ENCODE measurements at regions not wholly inside any gene's neighbourhood (a gene's known extent, or its start where the extent isn't known, plus 50 kb on each side); places are given as distances from the start of the nearest gene placed in this dataset.

DNA sequence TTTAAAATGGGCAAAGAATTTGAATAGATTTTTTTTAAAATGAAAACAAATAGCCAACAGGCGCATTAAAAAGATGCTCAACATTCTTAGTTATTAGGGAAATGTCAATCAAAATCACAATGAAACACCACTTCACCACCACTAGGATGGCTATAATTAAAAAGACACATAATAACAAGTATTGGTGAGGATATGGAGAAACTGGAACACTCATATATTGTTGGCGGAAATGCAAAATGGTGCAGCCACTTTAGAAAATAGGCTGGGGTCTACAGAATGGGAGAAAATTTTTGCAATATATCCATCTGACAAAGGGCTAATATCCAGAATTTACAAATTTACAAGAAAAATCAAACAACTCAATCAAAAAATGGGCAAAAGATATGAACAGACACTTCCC lies 107.8 kb upstream of the FOXD3 start:
- intact Hi-C loops (cut with micrococcal nuclease): no loop called here
- no peaks in the 10 kb centered on the region for H3K4me1 Mint-ChIP-seq

DNA sequence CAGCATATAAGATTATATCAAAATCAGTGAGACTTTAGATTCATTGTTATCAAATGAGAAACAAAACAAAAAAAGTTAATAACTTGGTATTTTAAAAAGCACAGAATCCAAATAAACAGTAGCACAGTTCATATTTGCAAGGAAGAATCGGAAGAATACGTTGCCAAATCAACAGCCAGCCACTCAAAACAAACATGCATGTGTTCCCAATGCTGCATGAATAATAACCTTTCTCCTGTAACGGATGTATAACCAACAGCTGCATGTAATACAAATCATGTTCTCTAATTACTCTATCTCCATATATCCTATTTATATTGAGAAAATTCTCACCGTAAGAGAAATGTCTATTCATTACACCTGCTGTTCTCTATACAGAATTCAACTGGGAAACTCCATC lies 98.9 kb upstream of the FOXD3 start:
- no peak overlapping the region for H3K27ac Mint-ChIP-seq
- H3K9me3 Mint-ChIP-seq: no peaks in the 10 kb centered on the region
- DNase-seq (no peak), ATAC-seq (ENCODE audit: low read depth) (no peak)
- TF ChIP-seq, protein P1, sequence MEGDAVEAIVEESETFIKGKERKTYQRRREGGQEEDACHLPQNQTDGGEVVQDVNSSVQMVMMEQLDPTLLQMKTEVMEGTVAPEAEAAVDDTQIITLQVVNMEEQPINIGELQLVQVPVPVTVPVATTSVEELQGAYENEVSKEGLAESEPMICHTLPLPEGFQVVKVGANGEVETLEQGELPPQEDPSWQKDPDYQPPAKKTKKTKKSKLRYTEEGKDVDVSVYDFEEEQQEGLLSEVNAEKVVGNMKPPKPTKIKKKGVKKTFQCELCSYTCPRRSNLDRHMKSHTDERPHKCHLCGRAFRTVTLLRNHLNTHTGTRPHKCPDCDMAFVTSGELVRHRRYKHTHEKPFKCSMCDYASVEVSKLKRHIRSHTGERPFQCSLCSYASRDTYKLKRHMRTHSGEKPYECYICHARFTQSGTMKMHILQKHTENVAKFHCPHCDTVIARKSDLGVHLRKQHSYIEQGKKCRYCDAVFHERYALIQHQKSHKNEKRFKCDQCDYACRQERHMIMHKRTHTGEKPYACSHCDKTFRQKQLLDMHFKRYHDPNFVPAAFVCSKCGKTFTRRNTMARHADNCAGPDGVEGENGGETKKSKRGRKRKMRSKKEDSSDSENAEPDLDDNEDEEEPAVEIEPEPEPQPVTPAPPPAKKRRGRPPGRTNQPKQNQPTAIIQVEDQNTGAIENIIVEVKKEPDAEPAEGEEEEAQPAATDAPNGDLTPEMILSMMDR (IDR thresholded peaks at IDR 0.05): no peak
- CTCF ChIA-PET: no interaction called here
- no peak overlapping the region for H3K4me3 Mint-ChIP-seq
- no peaks in the 10 kb centered on the region for H3K36me3 Mint-ChIP-seq (ENCODE audit: low read depth)
- POLR2A ChIA-PET: no interaction called here
- peaks cover 7% of the 10 kb centered on the region for H3K27me3 Mint-ChIP-seq
- intact Hi-C loops (cut with micrococcal nuclease): no loop called here
- H3K4me1 Mint-ChIP-seq: no peaks in the 10 kb centered on the region

More for the DNA sequence above, 107.8 kb upstream of the FOXD3 start:
- Mint-ChIP-seq H3K27ac (no peak overlapping the region), H3K9me3 (peaks cover 7% of the 10 kb centered on the region), H3K4me3 (no peak overlapping the region), H3K36me3 (ENCODE audit: low read depth) (no peaks in the 10 kb centered on the region), H3K27me3 (no peaks in the 10 kb centered on the region)
- ATAC-seq (ENCODE audit: low read depth) (no peak), DNase-seq (no peak)
- ChIA-PET CTCF (no interaction called here), POLR2A (no interaction called here)
- TF ChIP-seq, protein P1 (IDR thresholded peaks at IDR 0.05): no peak

DNA sequence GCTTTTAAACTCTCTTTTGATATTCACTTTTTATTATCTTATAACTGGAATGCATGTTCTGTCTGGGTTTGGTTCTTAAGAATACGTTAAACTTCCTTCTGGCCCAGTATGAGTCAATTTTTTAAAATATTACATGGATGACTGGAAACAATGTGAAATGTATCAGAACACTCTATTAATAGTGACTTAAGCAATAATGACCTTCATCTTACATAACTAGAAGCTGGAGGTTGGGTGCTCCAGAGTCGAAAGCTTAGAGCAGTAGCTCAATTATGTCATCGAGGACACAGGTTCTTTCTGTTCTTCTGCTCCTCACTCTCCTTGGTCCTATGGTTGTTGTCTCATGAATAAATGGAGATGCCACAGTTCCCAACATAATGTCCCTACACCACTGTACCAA lies 91.6 kb upstream of the FOXD3 start:
- no peaks in the 10 kb centered on the region for H3K36me3 Mint-ChIP-seq (ENCODE audit: low read depth)
- H3K9me3 Mint-ChIP-seq: peaks cover 4% of the 10 kb centered on the region
- CTCF ChIA-PET: no interaction called here
- TF ChIP-seq, protein P1 (IDR thresholded peaks at IDR 0.05): no peak
- no peak overlapping the region for H3K27ac Mint-ChIP-seq
- ATAC-seq (ENCODE audit: low read depth): no peak
- no peaks in the 10 kb centered on the region for H3K27me3 Mint-ChIP-seq
- intact Hi-C loops (cut with micrococcal nuclease): no loop called here
- no peak for DNase-seq
- H3K4me3 Mint-ChIP-seq: no peak overlapping the region
- no peaks in the 10 kb centered on the region for H3K4me1 Mint-ChIP-seq
- POLR2A ChIA-PET: no interaction called here

DNA sequence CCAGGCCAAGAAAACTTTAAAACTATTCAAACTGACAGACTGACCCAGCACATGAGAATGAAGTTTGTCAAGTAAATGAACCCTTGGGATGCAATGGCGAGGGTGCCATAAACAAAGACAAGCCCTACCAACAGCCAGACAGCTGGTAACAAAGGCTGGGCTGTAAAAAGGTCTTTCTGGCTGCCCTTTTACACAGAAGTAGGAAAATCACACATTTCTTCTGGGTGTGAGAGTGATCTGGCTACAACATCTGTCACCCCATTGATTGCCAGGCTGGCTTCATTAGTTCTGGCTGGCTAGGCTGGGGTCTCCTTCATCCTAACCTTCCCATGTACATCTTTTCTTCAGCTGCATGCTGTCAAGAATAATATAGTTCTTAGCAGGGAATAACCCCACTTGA lies 83.6 kb upstream of the FOXD3 start:
- ATAC-seq (ENCODE audit: low read depth): no peak
- POLR2A ChIA-PET: no interaction called here
- intact Hi-C loops (cut with micrococcal nuclease): no loop called here

DNA sequence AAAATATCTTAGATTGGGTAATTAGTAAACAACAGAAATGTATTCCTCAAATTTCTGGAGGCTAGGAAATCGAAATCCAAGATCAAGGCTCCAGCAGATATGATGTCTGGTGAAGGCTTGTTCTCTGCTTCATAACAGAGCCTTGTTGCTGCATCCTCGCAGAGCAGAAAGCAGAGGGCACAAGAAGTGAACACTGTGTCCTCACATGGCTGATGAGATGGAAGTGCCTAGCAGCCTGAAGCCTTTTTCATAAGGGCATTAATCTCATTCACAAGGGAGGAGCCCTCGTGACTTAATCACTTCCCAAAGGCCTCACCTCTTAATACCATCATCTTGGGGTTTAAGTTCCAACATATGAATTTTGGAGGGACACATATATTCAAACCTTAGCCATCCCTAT lies 77.2 kb upstream of the FOXD3 start:
- H3K4me1 Mint-ChIP-seq: no peaks in the 10 kb centered on the region
- TF ChIP-seq, protein P1 (IDR thresholded peaks at IDR 0.05): no peak
- CTCF ChIA-PET: no interaction called here
- H3K36me3 Mint-ChIP-seq (ENCODE audit: low read depth): no peaks in the 10 kb centered on the region
- POLR2A ChIA-PET: no interaction called here
- H3K9me3 Mint-ChIP-seq: peaks cover 11% of the 10 kb centered on the region
- intact Hi-C loops (cut with micrococcal nuclease): no loop called here
- DNase-seq (no peak), ATAC-seq (ENCODE audit: low read depth) (no peak)
- H3K4me3 Mint-ChIP-seq: no peak overlapping the region
- H3K27me3 Mint-ChIP-seq: peaks cover 2% of the 10 kb centered on the region
- no peak overlapping the region for H3K27ac Mint-ChIP-seq

More for the DNA sequence above, 83.6 kb upstream of the FOXD3 start:
- Mint-ChIP-seq H3K4me1 (no peaks in the 10 kb centered on the region), H3K9me3 (peaks cover 4% of the 10 kb centered on the region), H3K36me3 (ENCODE audit: low read depth) (no peaks in the 10 kb centered on the region), H3K27me3 (peaks cover 2% of the 10 kb centered on the region), H3K4me3 (no peak overlapping the region), H3K27ac (no peak overlapping the region)
- TF ChIP-seq, protein P1 (IDR thresholded peaks at IDR 0.05): no peak
- CTCF ChIA-PET: no interaction called here
- DNase-seq: no peak
